Lower leg skin (tissue), 4 donors: ENCODE measurements at regions not wholly inside any gene's neighbourhood (a gene's known extent, or its start where the extent isn't known, plus 50 kb on each side); places are given as distances from the start of the nearest gene placed in this dataset.

Experiments
- DNase-seq, 2 donors: peaks; one replicate each; pipeline ENCODE4 v3.0.0-alpha.2; 2019; ENCODE audit warnings: low spot score in 2 of 2
- H3K4me3 ChIP-seq: fragments of 200-600 bp; sonication (generic); 2 replicates; pipeline ENCODE4 v1.5.1; 2017; ENCODE audit warnings: mild to moderate bottlenecking, low read depth; ENCODE audit not compliant: poor library complexity, severe bottlenecking
- POLR2A ChIP-seq, 2 donors: fragments of 450-650 bp; IDR thresholded peaks; one replicate each; pipeline ENCODE4 v1.6.1; 2016 to 2017; ENCODE audit warnings: antibody characterized with exemption in 2 of 2, mild to moderate bottlenecking in 1 of 2, moderate library complexity in 1 of 2
- WGBS, 2 donors: methylation state at CpG; one replicate each; pipeline ENCODE4 v1.1.5; 2018; 5-methylcytosine and 5-hydroxymethylcytosine counted together
- intact Hi-C: fragments of 100-400 bp; cut with DNase I; formaldehyde crosslinking; loops from one replicate; pipeline ENCODE4 v1.15.0; 2023; ENCODE audit warnings: low total_unique reads
- TF ChIP-seq, protein P1 (sequence below), 3 donors: fragments of 450-650 bp; IDR thresholded peaks; one replicate each; pipeline ENCODE4 v1.5.1; 2016; ENCODE audit warnings: antibody characterized with exemption in 3 of 3, mild to moderate bottlenecking in 3 of 3, moderate library complexity in 2 of 3

DNA sequence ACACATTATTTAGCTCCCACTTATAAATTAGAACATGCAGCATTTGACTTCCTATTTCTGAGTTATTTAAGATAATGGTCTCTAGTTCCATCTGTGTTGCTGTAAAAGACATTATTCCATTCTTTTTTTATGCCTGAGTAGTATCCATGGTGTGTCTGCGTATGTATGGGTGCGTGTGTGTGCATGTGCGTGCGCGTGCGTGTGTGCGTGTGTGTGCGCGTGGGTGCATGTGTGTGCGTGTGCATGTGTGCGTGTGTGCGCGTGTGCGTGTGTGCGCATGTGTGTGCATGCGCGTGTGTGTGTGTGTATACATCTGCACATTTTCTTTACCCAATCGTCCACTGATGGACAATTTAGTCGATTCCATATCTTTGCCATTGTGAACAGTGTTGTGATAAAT lies 479.4 kb upstream of the TMEM132C start:
- TF ChIP-seq, protein P1, sequence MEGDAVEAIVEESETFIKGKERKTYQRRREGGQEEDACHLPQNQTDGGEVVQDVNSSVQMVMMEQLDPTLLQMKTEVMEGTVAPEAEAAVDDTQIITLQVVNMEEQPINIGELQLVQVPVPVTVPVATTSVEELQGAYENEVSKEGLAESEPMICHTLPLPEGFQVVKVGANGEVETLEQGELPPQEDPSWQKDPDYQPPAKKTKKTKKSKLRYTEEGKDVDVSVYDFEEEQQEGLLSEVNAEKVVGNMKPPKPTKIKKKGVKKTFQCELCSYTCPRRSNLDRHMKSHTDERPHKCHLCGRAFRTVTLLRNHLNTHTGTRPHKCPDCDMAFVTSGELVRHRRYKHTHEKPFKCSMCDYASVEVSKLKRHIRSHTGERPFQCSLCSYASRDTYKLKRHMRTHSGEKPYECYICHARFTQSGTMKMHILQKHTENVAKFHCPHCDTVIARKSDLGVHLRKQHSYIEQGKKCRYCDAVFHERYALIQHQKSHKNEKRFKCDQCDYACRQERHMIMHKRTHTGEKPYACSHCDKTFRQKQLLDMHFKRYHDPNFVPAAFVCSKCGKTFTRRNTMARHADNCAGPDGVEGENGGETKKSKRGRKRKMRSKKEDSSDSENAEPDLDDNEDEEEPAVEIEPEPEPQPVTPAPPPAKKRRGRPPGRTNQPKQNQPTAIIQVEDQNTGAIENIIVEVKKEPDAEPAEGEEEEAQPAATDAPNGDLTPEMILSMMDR (IDR thresholded peaks at IDR 0.05) = no peak
- TF ChIP-seq POLR2A (IDR thresholded peaks at IDR 0.05) = no peak
- 82 to 83% methylated on average over 19 of the region's 19 CpGs for WGBS, 2 donors
- intact Hi-C loops = no loop called here
- H3K4me3 ChIP-seq = no peak overlapping the region
- no peak for DNase-seq

DNA sequence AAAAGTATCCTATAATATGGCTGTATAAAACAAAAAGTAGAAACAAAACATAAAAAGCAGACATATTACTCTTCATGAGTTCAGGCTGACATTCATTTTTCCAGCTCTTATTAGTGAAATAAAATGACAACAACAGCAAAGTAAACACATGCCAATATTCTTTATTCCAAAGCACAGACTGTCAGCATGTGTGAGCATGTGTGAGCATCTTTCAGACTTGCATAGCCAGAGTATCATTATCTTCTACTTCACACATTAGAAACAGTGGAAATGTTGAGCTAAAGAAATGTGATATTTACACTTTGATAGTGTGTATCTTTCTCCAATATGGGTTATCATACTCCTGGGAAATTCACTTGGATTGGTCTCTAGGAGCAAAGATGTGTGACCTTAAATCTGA lies 476.6 kb upstream of the TMEM132C start:
- no peak for TF ChIP-seq POLR2A (IDR thresholded peaks at IDR 0.05)
- TF ChIP-seq, protein P1 (IDR thresholded peaks at IDR 0.05) = no peak
- no peak for DNase-seq
- intact Hi-C loops = no loop called here
- no peak overlapping the region for H3K4me3 ChIP-seq

DNA sequence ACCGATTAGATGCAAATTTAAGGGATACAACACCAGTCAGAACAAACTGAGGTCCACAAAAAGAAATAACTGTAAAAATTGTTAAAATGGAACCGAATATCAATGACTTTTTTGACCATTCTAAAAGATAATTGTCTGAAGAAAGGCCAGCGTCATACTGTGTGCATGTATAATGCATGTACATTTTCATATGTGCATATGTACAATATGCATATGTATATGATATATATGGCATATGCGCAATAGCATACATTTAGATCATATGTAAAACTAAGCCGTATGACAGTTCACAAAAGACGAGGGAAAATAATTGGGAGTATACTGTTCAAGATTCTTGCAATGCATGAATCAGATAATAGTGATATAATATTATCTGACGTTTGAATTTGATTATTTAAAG lies 475.8 kb upstream of the TMEM132C start:
- TF ChIP-seq, protein P1 (IDR thresholded peaks at IDR 0.05) = no peak
- no peak for TF ChIP-seq POLR2A (IDR thresholded peaks at IDR 0.05)
- intact Hi-C loops = no loop called here
- WGBS, 2 donors = 76 to 79% methylated on average over 7 of the region's 7 CpGs
- DNase-seq = no peak
- no peak overlapping the region for H3K4me3 ChIP-seq

DNA sequence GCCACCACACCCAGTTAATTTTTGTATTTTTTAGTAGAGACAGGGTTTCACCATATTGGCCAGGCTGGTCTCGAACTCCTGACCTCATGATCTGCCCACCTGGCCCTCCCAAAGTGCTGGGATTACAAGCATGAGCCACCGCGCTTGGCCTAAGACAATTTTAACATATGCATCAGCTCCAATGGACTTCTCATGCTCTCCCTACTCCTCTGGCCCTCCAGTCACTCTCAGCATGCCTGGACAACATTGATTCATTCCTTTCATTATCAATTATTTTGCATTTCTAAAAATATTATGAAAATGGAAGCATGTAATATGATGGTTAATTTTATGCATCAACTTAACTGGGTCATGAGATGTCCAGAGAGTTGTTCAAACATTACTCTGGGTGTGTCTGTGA lies 469.1 kb upstream of the TMEM132C start:
- DNase-seq = no peak
- WGBS, 2 donors = 78 to 82% methylated on average over 3 of the region's 3 CpGs
- intact Hi-C loops = no loop called here
- H3K4me3 ChIP-seq = no peak overlapping the region
- no peak for TF ChIP-seq POLR2A (IDR thresholded peaks at IDR 0.05)
- TF ChIP-seq, protein P1 (IDR thresholded peaks at IDR 0.05) = no peak

DNA sequence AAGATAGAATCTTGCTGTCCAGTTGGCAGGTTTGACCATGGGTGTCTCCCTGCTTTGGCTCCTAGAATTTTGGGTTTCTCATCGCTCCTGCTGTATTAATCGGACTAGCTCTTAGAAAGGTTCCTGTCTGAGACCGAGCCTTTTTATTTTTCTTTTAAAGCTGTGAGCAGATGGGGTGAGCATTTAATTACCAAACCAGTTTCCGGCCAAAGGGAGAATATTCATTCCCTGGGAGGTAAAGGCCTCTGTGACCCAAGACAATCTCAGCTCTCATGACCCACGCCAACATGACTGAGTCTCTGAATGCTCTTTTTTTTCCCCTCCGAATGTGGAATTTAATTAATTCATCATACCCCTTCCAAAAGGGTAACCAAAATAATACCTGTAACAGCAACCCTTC lies 464.7 kb upstream of the TMEM132C start:
- DNase-seq = no peak
- H3K4me3 ChIP-seq = no peak overlapping the region
- WGBS, 2 donors = 81 to 85% methylated on average over 6 of the region's 6 CpGs
- intact Hi-C loops = no loop called here
- TF ChIP-seq, protein P1 (IDR thresholded peaks at IDR 0.05) = no peak
- TF ChIP-seq POLR2A (IDR thresholded peaks at IDR 0.05) = no peak

DNA sequence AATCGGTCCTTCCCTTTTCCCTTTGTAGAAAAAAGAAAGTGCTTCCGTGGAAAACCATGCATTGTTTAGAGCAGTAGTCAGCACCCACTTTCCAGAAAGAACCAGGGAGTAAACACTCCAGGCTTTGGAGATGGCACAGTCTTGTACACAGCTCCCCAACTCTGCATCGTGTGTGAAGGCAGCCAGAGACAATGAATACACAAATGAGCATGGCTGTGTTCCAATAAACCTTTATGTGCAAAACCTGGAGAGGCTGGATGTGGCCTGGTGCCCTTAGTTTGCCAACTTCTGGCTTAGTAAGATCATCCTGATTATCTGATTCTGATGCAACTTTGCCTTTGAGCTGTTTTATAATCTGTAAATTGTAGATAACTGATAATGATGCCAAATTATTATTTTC lies 463.4 kb upstream of the TMEM132C start:
- TF ChIP-seq POLR2A (IDR thresholded peaks at IDR 0.05) = no peak
- TF ChIP-seq, protein P1 (IDR thresholded peaks at IDR 0.05) = no peak
- no peak for DNase-seq
- H3K4me3 ChIP-seq = no peak overlapping the region
- 24 to 33% methylated on average over 3 of the region's 3 CpGs for WGBS, 2 donors
- intact Hi-C loops = no loop called here
